ENCODE measurements at regions not wholly inside any gene's neighbourhood (a gene's known extent, or its start where the extent isn't known, plus 50 kb on each side); places are given as distances from the start of the nearest gene placed in this dataset.
"Not testable (repeated sequence)": the region's sequence is repeated elsewhere in the genome, so short reads cannot be mapped to it uniquely, and the experiment has no call there.

GRCh38 chr1:187551061-187551460 is 722.3 kb downstream of the PLA2G4A start:
- DNase-seq, result no peak

- DNase-seq, result no peak
These were observed 734.4 kb downstream of the PLA2G4A start for GRCh38 chr1:187563191-187563590.

GRCh38 chr1:187566354-187566753 is 737.6 kb downstream of the PLA2G4A start:
- no peak for DNase-seq

GRCh38 chr1:187568067-187568466 is 739.3 kb downstream of the PLA2G4A start:
- no peak for DNase-seq

- DNase-seq, result no peak
These were observed 741.4 kb downstream of the PLA2G4A start for GRCh38 chr1:187570166-187570565.

- DNase-seq, result no peak
These were observed 748.9 kb downstream of the PLA2G4A start for GRCh38 chr1:187577610-187578009.

- no peak for DNase-seq
These were observed 760.2 kb downstream of the PLA2G4A start for GRCh38 chr1:187588917-187589316.

- DNase-seq, result no peak
These were observed 777.0 kb downstream of the PLA2G4A start for GRCh38 chr1:187605736-187606135.

GRCh38 chr1:187615853-187616735 is 787.3 kb downstream of the PLA2G4A start:
- DNase-seq, result not testable (repeated sequence)

GRCh38 chr1:187616830-187617229 is 788.1 kb downstream of the PLA2G4A start:
- DNase-seq, result not testable (repeated sequence)

- DNase-seq, result no peak
These were observed 789.0 kb downstream of the PLA2G4A start for GRCh38 chr1:187617776-187618175.

GRCh38 chr1:187619175-187619574 is 790.4 kb downstream of the PLA2G4A start:
- no peak for DNase-seq

- DNase-seq, result no peak
These were observed 793.2 kb downstream of the PLA2G4A start for GRCh38 chr1:187621951-187622350.

GRCh38 chr1:187622545-187622944 is 793.8 kb downstream of the PLA2G4A start:
- no peak for DNase-seq

GRCh38 chr1:187624812-187625545 is 796.2 kb downstream of the PLA2G4A start:
- no peak for DNase-seq

- DNase-seq, result no peak
These were observed 797.3 kb downstream of the PLA2G4A start for GRCh38 chr1:187626056-187626455.

- no peak for DNase-seq
These were observed 798.8 kb downstream of the PLA2G4A start for GRCh38 chr1:187627516-187627915.

- DNase-seq, result no peak
These were observed 800.3 kb downstream of the PLA2G4A start for GRCh38 chr1:187629075-187629474.

GRCh38 chr1:187630653-187631380 is 802.1 kb downstream of the PLA2G4A start:
- no peak for DNase-seq

- DNase-seq, result no peak
These were observed 802.6 kb downstream of the PLA2G4A start for GRCh38 chr1:187631381-187631675.

- DNase-seq, result no peak
These were observed 803.2 kb downstream of the PLA2G4A start for GRCh38 chr1:187631984-187632383.

- DNase-seq, result no peak
These were observed 806.2 kb downstream of the PLA2G4A start for GRCh38 chr1:187634940-187635339.

GRCh38 chr1:187638733-187639434 is 810.1 kb downstream of the PLA2G4A start:
- DNase-seq, result no peak

All from suppressor macrophage (primary cell).